ENCODE measurements at regions not wholly inside any gene's neighbourhood (a gene's known extent, or its start where the extent isn't known, plus 50 kb on each side); places are given as distances from the start of the nearest gene placed in this dataset.
"Not testable (repeated sequence)": the region's sequence is repeated elsewhere in the genome, so short reads cannot be mapped to it uniquely, and the experiment has no call there.

DNA sequence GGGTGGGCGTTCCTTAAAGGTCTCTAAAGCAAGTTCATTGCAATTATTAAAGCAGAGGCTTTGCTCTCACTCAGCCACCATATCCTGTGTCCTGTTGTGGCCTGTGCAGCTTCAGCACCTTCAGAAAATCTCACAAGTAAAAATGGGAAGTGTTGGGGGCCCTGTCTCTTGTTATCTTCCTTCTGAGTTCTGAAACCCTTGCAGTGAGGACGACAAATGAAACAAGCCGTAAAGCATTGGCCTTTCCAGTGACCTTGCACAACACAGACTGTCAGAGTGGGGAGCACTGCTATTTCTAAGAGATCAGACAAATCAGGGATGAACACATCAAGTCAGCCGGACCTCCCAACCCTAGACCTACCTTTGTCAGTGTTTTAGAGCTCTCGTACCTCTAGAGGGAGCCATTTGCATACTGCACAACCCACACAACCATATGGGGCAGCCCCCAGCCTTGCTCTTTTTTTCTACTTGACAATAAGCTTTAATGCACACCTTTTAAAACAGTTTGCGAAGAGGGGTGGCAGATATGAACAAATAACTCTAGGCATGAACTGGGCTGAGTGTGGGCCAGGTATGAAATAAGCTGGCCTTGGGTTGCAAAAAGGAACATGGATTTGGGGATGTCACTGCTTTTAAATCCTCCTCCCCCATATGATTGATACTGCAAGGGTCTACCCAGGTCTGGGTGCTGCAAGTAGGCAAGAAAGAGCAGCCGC is 89.8 kb downstream of the KATNIP start:
- DNase-seq (ENCODE audit: low spot score): peak; percentile 78

GRCh38 chr16:27640277-27640600 is 90.3 kb downstream of the KATNIP start:
- no peak for DNase-seq (ENCODE audit: low spot score)

DNA sequence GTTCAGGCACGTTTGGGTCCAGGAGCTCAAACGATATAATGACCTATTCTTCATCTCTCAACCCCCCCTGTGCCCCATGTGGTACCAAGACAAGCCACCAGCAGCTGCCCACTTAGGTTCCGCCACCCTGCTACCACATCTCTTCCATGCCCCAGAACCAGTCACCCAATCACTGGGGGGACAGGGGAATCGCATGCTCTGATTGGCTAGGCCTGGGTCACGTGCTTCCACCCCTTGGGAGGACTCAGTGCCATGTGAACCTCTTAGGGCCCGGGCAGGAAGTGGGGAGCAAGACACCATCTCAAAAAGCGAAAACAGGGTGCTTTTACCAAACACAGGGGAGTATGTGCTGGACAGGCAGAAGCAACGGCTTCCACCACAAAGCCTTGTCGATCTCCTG is 91.3 kb downstream of the KATNIP start:
- no peak for DNase-seq (ENCODE audit: low spot score)

GRCh38 chr16:27641734-27642415 is 91.9 kb downstream of the KATNIP start:
- not testable (repeated sequence) for DNase-seq (ENCODE audit: low spot score)

GRCh38 chr16:27642756-27643155 is 92.8 kb downstream of the KATNIP start:
- no peak for DNase-seq (ENCODE audit: low spot score)

DNA sequence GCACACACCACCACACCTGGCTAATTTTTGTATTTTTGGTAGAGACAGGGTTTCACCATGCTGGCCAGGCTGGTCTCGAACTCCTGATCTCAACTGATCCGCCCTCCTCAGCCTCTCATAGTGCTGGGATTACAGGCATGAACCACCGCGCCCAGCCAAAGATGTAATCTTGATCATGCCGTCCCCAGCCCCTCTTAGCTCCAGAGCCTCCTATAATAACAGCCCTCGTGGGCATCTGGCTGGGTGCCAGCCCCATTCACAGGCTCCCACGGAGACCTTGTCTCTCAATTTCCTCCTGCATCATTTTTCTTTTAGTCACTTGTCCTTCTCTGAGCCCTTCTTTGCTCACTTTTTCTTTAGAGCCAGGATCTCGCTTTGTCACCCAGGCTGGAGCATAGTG is 94.2 kb downstream of the KATNIP start:
- DNase-seq (ENCODE audit: low spot score): no peak

DNA sequence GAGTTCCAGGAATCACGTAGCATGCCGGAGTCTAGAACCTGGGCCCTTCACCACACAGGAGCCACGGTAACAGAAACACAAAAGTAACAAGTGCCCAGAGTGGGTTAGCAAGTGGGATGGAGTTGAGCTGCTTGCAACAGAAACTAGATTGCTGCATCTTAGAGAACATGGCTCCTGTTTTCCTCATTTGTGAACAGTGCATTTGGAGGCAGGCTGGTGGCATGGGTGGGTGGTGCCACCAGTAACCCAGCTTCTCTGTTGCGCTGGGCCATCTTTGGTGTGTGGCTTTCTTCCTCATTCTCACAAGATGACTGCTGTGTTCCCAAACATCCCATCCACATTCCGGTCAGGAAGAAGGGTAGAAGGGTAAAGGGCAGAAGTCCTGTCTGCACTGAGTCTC is 95.5 kb downstream of the KATNIP start:
- DNase-seq (ENCODE audit: low spot score): no peak

DNA sequence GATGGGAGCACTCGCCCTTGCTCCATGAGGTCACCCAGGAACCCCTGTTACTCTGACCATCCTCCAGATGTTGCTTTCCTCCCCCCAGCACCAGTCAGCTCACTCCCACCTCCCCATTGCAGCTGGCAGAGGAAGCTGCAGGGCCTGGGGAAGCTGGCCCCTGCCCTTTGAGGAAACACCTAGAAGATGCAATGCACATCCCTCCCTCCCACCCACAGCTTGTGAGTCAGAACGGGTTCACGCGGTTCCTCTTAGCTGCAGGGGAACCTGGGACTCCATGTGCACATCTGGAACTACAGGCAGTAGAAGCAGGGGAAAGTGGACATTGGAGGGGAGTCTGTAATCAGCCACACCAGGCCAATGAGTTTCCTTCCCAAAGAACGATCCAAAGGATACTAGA is 96.9 kb downstream of the KATNIP start:
- DNase-seq (ENCODE audit: low spot score): no peak

- DNase-seq (ENCODE audit: low spot score): no peak
Measured at GRCh38 chr16:27649021-27649420, 99.1 kb downstream of the KATNIP start.

DNA sequence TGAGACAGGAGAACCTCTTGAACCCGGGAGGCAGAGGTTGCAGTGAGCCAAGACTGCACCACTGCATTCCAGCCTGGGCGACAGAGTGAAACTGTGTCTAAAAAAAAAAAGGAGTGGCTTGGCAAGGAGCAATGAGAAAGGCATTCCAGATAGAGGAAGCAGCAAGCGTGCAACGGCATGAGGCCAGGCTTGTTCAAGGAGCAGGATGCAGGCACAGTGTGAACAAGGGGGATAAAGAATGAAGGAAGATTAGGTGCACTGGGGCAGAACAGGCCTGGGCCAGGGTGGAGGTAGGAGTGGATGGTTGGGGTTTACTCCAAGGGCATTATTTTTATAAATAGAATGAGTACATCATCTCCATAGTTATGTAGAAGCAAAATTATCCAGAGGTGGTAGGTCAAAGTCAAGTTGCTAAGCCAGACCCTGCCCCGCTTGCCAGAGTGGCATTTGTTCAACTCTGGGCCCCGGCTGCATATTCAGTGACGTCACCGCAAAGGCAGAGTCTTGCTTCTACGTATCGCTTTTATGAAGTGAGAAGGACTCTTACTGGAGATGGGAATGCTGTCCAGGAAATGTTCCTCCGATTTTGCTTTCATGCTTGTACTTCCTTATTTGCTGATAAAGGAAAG is 100.2 kb downstream of the KATNIP start:
- no peak for DNase-seq (ENCODE audit: low spot score)

- no peak for DNase-seq (ENCODE audit: low spot score)
Measured at GRCh38 chr16:27651301-27651700, 101.4 kb downstream of the KATNIP start.

DNA sequence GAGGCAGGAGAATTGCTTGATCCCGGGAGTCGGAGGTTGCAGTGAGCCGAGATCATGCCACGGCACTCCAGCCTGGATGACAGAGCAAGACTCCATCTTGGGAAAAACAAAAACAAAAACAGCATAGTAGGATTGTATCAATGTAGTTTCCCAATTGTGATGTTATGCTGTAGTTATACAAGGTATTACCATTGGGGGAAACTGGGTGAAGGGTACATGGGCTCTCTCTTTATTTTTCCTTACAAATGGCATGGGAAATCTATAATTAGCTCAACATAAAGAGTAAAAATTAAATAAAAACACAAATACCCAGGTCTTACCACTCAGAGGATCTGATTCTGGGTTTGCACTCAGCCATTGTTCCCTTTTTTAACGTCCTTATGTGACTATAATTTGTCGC is 107.9 kb downstream of the KATNIP start:
- DNase-seq (ENCODE audit: low spot score): no peak

DNA sequence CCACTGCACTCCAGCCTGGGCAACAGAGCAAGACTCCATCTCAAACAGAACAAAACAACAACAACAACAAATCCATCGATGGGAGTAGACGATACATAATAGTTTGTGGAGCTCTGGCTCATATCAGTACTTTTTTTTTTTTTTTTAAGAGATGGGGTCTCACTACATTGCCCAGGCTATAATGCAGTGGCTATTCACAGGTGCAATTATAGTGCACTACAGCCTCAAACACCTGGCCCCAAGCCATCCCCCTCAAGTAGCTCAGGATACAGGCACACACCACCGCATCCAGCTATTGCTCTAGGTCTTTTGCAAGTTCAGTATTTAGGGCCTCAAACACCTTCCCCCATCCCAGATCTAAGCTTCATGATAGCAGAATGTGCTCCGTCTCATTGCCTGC is 110.6 kb downstream of the KATNIP start:
- DNase-seq (ENCODE audit: low spot score): no peak

- not testable (repeated sequence) for DNase-seq (ENCODE audit: low spot score)
Measured at GRCh38 chr16:27663235-27663634, 113.3 kb downstream of the KATNIP start.

- DNase-seq (ENCODE audit: low spot score): no peak
Measured at GRCh38 chr16:27665881-27666280, 115.9 kb downstream of the KATNIP start.

DNA sequence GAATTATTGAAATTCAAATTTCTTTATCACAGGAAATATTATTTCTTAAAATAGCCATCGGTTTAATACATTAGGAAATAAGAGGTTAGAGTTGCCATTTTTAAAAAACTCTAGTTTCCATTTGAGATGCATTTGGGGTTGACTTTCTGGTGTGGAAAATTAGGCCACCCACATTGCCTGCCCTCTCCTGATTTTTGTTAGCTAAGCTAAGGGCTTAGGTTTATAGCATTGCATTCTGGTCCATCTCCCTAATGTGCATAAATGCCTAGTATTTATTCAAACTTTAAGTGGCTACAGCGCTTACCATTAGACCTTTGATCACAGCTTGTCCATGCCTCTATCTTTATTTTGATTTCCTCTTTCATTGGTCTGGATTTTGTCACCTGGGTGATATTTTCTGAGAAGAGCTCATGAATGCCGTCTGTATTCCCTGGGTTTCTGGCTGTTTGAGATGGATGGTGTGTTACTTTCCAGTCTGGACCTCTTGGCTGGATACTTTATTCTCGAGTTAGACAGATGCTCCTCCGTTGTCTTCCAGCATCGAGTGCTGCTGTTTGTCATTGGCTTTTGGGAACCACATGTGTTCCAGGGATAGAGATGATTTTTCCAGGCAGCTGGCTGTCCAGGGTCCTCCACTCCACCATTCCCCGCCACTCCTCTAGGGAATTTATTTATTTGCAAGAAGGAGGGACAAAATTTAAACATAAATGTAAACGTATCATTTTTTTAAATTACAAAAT is 120.3 kb downstream of the KATNIP start:
- no peak for DNase-seq (ENCODE audit: low spot score)

DNA sequence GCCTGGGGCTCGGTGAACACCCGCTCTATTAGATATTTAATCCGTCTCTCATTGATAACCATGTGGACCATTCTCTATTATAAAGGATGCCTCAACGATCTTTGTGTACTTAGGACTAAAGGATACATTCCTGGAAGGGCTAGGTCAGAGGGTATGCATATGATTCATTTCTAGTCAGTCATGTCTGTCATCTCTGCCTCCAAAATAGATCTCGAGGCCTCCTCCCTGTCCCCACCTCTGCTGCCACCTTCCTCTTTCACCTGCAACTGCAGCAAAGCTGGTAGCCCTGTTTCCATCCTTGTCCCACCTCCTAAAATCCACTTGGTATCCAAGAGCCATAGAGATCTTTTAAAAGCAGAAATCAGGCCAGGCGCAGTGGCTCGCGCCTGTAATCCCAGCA is 121.5 kb downstream of the KATNIP start:
- DNase-seq (ENCODE audit: low spot score): no peak

DNA sequence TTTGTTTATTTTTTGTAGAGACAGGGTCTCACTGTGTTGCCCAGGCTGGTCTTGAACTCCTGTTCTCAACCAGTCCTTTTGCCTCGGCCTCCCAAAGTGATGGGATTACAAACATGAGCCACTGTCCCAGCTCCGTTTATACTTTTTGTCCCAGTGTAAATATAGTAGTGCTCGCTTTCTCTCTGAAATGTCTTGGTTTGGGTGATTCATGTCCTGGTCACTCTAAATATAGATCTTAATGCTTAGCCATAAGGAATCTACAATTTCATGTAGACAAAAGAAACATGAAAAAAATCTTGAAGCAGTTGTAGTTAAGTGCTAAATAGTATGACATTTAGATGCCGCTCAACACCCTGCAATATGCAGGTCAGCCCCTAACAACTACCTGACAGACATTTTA is 126.9 kb downstream of the KATNIP start:
- no peak for DNase-seq (ENCODE audit: low spot score)

GRCh38 chr16:27677263-27677662 is 127.3 kb downstream of the KATNIP start:
- DNase-seq (ENCODE audit: low spot score): no peak

- DNase-seq (ENCODE audit: low spot score): no peak
Measured at GRCh38 chr16:27678955-27679354, 129.0 kb downstream of the KATNIP start.

DNA sequence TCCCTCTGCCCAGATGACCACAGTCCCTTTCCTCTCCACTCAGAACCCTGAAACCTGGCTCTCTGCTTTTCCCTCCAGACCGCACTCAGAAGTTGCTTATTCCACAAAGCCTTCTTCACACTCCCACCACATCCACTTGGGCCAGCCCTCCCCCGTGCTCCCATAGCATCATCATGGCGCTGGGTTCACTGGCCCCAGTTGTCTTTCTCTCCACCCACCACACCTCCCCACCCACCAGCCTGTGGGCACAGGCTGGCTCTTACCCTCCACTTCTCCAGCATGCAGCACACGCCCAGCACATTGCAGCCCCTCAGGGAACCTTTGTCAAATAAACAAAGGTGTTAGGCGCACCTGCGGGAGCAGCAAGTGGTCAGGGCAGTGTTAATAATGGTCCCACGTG is 130.0 kb downstream of the KATNIP start:
- DNase-seq (ENCODE audit: low spot score): no peak

DNA sequence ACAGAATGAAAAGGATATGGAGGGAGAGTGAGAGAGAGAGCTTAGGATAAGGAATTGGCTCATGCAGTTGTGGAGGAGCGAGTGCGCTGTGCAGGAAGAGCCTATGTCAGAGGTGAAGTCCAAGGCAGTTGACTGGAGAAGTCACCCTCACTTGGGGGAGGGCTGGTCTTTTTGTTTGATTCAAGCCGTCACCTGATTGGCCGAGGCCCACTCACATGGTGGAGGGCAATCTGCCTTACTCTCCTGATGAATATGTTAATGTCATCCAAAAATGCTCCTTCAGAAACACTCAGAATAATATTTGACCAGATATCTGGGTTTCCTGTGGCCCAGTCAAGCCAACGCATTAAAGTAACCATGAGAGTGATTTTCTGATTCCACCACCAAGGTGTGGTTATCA is 131.7 kb downstream of the KATNIP start:
- no peak for DNase-seq (ENCODE audit: low spot score)

- no peak for DNase-seq (ENCODE audit: low spot score)
Measured at GRCh38 chr16:27684047-27684446, 134.1 kb downstream of the KATNIP start.
